Liver (tissue), 8 donors: ENCODE measurements at regions not wholly inside any gene's neighbourhood (a gene's known extent, or its start where the extent isn't known, plus 50 kb on each side); places are given as distances from the start of the nearest gene placed in this dataset.

ENCODE experiments used
- DNase-seq: peaks from one replicate; pipeline ENCODE4 v3.0.0-alpha.2; 2017; ENCODE audit warnings: low spot score
- H3K27ac ChIP-seq, 2 donors: one replicate each; pipeline ENCODE4 v1.7.0; 2013; ENCODE audit warnings: inconsistent platforms in 2 of 2, low read length in 2 of 2, control low read depth in 1 of 2, low read depth in 1 of 2, mild to moderate bottlenecking in 1 of 2
- H3K27me3 ChIP-seq, 4 donors: one replicate each; pipeline versions ENCODE4 v1.6.1 to v1.7.0; 2013; ENCODE audit warnings: low read length in 3 of 4, inconsistent platforms in 1 of 4, mild to moderate bottlenecking in 1 of 4, moderate library complexity in 1 of 4; ENCODE audit not compliant: control insufficient read depth in 4 of 4, insufficient read depth in 4 of 4
- H3K36me3 ChIP-seq, 4 donors: one replicate each; pipeline versions ENCODE4 v1.6.1 to v1.7.0; 2013; ENCODE audit warnings: low read length in 3 of 4, mild to moderate bottlenecking in 3 of 4, low read depth in 1 of 4, moderate library complexity in 1 of 4; ENCODE audit not compliant: control insufficient read depth in 4 of 4, insufficient read depth in 3 of 4
- H3K4me1 ChIP-seq, 4 donors: one replicate each; pipeline versions ENCODE4 v1.6.1 to v1.7.0; 2013; ENCODE audit warnings: low read length in 3 of 4, mild to moderate bottlenecking in 3 of 4, moderate library complexity in 1 of 4; ENCODE audit not compliant: control insufficient read depth in 4 of 4, insufficient read depth in 4 of 4
- H3K4me3 ChIP-seq, 3 donors: one replicate each; pipeline versions ENCODE4 v1.6.1 to v1.7.0; 2013; ENCODE audit warnings: low read length in 3 of 3, control low read depth in 1 of 3, low read depth in 1 of 3, mild to moderate bottlenecking in 1 of 3
- H3K9ac ChIP-seq, 2 donors: one replicate each; pipeline ENCODE4 v1.7.0; 2013; ENCODE audit warnings: low read length in 2 of 2, mild to moderate bottlenecking in 2 of 2, moderate library complexity in 2 of 2, control low read depth in 1 of 2, low read depth in 1 of 2
- H3K9me3 ChIP-seq, 4 donors: one replicate each; pipeline versions ENCODE4 v1.6.1 to v1.7.0; 2013; ENCODE audit warnings: low read length in 3 of 4; ENCODE audit not compliant: control insufficient read depth in 4 of 4
- ATF3 ChIP-seq: IDR thresholded peaks from 2 replicates; pipeline ENCODE4 v1.6.1; 2016; ENCODE audit warnings: antibody characterized with exemption
- CTCF ChIP-seq: fragments of 150-350 bp; IDR thresholded peaks from 2 replicates; pipeline ENCODE4 v1.5.1; 2017; ENCODE audit warnings: improper control_type of control experiment, low read depth, low read length; ENCODE audit not compliant: missing input control
- EGR1 ChIP-seq, 2 donors: IDR thresholded peaks; 2 replicates each; pipeline ENCODE4 v1.6.1; 2016 to 2018; ENCODE audit warnings: antibody characterized with exemption in 2 of 2, low read depth in 2 of 2
- FOXA1 ChIP-seq: IDR thresholded peaks from 2 replicates; pipeline ENCODE4 v1.6.1; 2016; ENCODE audit warnings: antibody characterized with exemption
- GABPA ChIP-seq, 2 donors: IDR thresholded peaks in 1 of 2; conservative IDR thresholded peaks in 1 of 2; 2 replicates each; pipeline ENCODE4 v1.6.1; 2016; ENCODE audit warnings: antibody characterized with exemption in 2 of 2, mild to moderate bottlenecking in 1 of 2, moderate library complexity in 1 of 2
- HNF4A ChIP-seq, 2 donors: conservative IDR thresholded peaks; 2 replicates each; pipeline ENCODE4 v1.6.1; 2016; ENCODE audit warnings: antibody characterized with exemption in 2 of 2, mild to moderate bottlenecking in 2 of 2
- HNF4G ChIP-seq: IDR thresholded peaks from 2 replicates; pipeline ENCODE4 v1.6.1; 2016; ENCODE audit warnings: antibody characterized with exemption
- JUND ChIP-seq, 2 donors: IDR thresholded peaks; 2 replicates each; pipeline ENCODE4 v1.6.1; 2016; ENCODE audit warnings: antibody characterized with exemption in 2 of 2
- MAX ChIP-seq: IDR thresholded peaks from 2 replicates; pipeline ENCODE4 v1.6.1; 2016; ENCODE audit warnings: antibody characterized with exemption
- NR2F2 ChIP-seq: IDR thresholded peaks from 2 replicates; pipeline ENCODE4 v1.6.1; 2016; ENCODE audit warnings: antibody characterized with exemption
- REST ChIP-seq: IDR thresholded peaks from 2 replicates; pipeline ENCODE4 v1.6.1; 2016; ENCODE audit warnings: antibody characterized with exemption, mild to moderate bottlenecking
- RXRA ChIP-seq, 2 donors: IDR thresholded peaks; 2 replicates each; pipeline ENCODE4 v1.6.1; 2017 to 2018; ENCODE audit warnings: antibody characterized with exemption in 2 of 2, mild to moderate bottlenecking in 1 of 2
- SP1 ChIP-seq: IDR thresholded peaks from 2 replicates; pipeline ENCODE4 v1.6.1; 2018; ENCODE audit warnings: antibody characterized with exemption, mild to moderate bottlenecking
- YY1 ChIP-seq: IDR thresholded peaks from 2 replicates; pipeline ENCODE4 v1.6.1; 2016; ENCODE audit warnings: antibody characterized with exemption, mild to moderate bottlenecking
- ZBTB33 ChIP-seq: IDR thresholded peaks from 2 replicates; pipeline ENCODE4 v1.6.1; 2016; ENCODE audit warnings: antibody characterized with exemption
- WGBS: extraction: QIAGEN DNeasy Blood & Tissue Kit; methylation state at CpG from one replicate; pipeline ENCODE4 v1.1.7; 2013; 5-methylcytosine and 5-hydroxymethylcytosine counted together
- donor health status: healthy.
- donor health status: healthy.
- donor health status: healthy.
- donor health status: healthy.
- donor health status: healthy.

- no peaks in the 10 kb centered on the region for H3K4me1 ChIP-seq
- DNase-seq: no peak
- no peak overlapping the region for H3K9ac ChIP-seq
- no peaks in the 10 kb centered on the region for H3K36me3 ChIP-seq
- 53% methylated on average over 3 of the region's 3 CpGs for WGBS
- no peaks in the 10 kb centered on the region for H3K27me3 ChIP-seq
- H3K9me3 ChIP-seq: no peaks in the 10 kb centered on the region
- H3K27ac ChIP-seq: no peak overlapping the region
- no peak for TF ChIP-seq NR2F2
- no peak for TF ChIP-seq HNF4G
- no peak overlapping the region for H3K4me3 ChIP-seq
These were observed 174.7 kb downstream of the OTOR start for GRCh38 chr20:16922834-16923233.

GRCh38 chr20:16926626-16927430 lies 178.7 kb downstream of the OTOR start:
- WGBS: 77% methylated on average over 11 of the region's 11 CpGs
- no peaks in the 10 kb centered on the region for H3K36me3 ChIP-seq
- H3K9ac ChIP-seq: no peak overlapping the region
- H3K4me1 ChIP-seq: no peaks in the 10 kb centered on the region
- TF ChIP-seq FOXA1 (no peak), SP1 (no peak), CTCF (no peak), MAX (no peak), EGR1 (IDR thresholded peaks at IDR 0.05; ENCODE audit: low read depth in 2 of 2) (no peak), ATF3 (no peak), JUND (IDR thresholded peaks at IDR 0.05) (no peak), HNF4G (no peak), RXRA (IDR thresholded peaks at IDR 0.05) (no peak), ZBTB33 (no peak), HNF4A (conservative IDR thresholded peaks at IDR 0.05) (no peak), GABPA (IDR thresholded peaks at IDR 0.05 in 1 of 2, conservative IDR thresholded peaks at IDR 0.05 in 1 of 2) (no peak), REST (no peak), YY1 (no peak)
- DNase-seq: no peak
- H3K27ac ChIP-seq: no peak overlapping the region
- no peaks in the 10 kb centered on the region for H3K9me3 ChIP-seq
- no peaks in the 10 kb centered on the region for H3K27me3 ChIP-seq
- no peak overlapping the region for H3K4me3 ChIP-seq
